Activated CD8-positive, alpha-beta memory T cell treated with anti-CD3 and anti-CD28 coated beads for 4 hours (primary cell): ENCODE measurements at regions not wholly inside any gene's neighbourhood (a gene's known extent, or its start where the extent isn't known, plus 50 kb on each side); places are given as distances from the start of the nearest gene placed in this dataset.

Experiments
- DNase-seq, 2 donors: peaks; one replicate each; pipeline ENCODE4 v3.0.0-alpha.2; 2020; ENCODE audit warnings: low read depth in 2 of 2

GRCh38 chr3:175865724-175866123 is 1006.6 kb downstream of the NAALADL2 start:
- no peak for DNase-seq

GRCh38 chr3:175861916-175862315 is 1002.8 kb downstream of the NAALADL2 start:
- DNase-seq, result no peak
